ENCODE measurements at regions not wholly inside any gene's neighbourhood (a gene's known extent, or its start where the extent isn't known, plus 50 kb on each side); places are given as distances from the start of the nearest gene placed in this dataset.
"Not testable (repeated sequence)": the region's sequence is repeated elsewhere in the genome, so short reads cannot be mapped to it uniquely, and the experiment has no call there.

DNA sequence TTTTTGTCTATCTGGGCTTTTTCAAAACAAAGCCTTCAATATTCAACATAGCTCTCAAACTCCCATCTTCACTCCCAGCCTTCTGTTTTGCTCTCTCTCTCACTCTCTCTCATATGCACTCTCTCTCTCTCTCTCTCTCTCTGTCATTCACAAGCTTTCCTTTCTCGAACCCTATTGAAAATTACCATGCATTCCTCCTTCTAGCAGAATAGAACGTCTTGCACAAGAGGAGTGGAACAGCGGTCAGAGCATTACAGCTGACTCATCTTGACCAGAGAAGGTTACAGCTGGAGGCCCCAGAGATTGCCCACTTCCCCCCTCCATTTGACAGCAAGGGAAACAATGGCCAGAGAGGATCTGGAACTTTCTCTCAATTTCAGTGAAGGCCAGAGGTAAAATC, 51.0 kb upstream of the LIFR start:
- Mint-ChIP-seq H3K36me3 (no peaks in the 10 kb centered on the region), H3K4me3 (no peak overlapping the region), H3K4me1 (ENCODE audit: low read depth in 2 of 2) (no peaks in the 10 kb centered on the region), H3K9me3 (peaks cover 3% of the 10 kb centered on the region), H3K27ac (no peak overlapping the region), H3K27me3 (peaks cover 17 to 25% of the 10 kb centered on the region in 2 donors)
- ATAC-seq (no peak), DNase-seq (ENCODE audit: low spot score) (no peak)

DNA sequence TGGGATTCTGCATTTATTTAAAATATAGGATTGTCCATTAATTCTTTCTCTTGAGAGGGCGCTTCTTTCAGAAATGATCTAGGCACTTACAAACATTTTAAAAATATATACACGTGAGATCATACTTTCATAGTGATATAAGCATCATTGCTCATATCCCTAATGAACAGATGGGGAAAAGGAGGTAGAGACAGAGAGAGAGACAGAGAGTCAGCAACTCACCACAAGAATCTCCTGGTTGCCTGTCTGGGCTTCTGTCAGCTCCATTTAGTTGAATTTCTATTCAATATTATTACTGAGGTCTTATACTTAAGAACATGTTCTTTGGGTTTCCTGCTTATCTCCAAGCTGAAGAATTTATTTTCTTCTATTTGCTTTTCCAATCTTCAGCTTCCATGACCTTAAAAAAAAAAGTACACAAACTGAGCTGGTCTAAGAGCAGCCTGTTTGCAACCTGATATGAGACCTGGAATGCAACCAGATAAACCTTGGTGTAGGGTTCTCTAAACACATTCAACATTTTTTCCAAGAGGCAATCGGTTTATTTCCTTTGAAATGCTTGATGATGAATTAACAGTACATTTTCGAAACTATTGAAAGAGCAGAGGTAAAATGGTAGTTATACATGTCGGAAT, 51.6 kb upstream of the LIFR start:
- Mint-ChIP-seq H3K27me3 (peaks cover 21 to 28% of the 10 kb centered on the region in 2 donors), H3K9me3 (peaks cover 6% of the 10 kb centered on the region), H3K4me1 (ENCODE audit: low read depth in 2 of 2) (no peaks in the 10 kb centered on the region), H3K4me3 (no peak overlapping the region), H3K36me3 (no peaks in the 10 kb centered on the region), H3K27ac (no peak overlapping the region)
- ATAC-seq (no peak), DNase-seq (ENCODE audit: low spot score) (no peak)

DNA sequence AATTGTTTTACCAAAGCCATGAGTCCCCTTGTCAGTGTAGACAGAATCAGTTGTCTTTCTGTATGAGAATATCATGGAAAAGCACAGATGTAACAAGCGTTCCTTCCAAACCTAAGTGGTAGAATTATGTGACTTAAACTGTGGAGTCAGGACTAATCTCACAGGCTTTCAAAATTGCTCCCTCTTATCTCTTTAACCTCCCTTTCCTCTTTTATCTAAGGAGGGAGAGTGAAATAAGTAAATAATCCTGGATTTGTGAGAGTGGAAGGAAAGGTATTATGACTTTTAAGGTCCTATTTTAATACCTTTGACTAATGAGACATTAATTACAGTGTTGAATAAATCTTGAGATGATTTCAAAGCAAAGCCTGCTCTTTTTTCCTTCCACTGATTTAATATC, 52.4 kb upstream of the LIFR start:
- peaks cover 6% of the 10 kb centered on the region for H3K9me3 Mint-ChIP-seq
- ATAC-seq: no peak
- H3K4me3 Mint-ChIP-seq: no peak overlapping the region
- no peaks in the 10 kb centered on the region for H3K4me1 Mint-ChIP-seq (ENCODE audit: low read depth in 2 of 2)
- H3K36me3 Mint-ChIP-seq: no peaks in the 10 kb centered on the region
- peaks cover 24 to 29% of the 10 kb centered on the region in 2 donors for H3K27me3 Mint-ChIP-seq
- no peak overlapping the region for H3K27ac Mint-ChIP-seq
- no peak for DNase-seq (ENCODE audit: low spot score)

DNA sequence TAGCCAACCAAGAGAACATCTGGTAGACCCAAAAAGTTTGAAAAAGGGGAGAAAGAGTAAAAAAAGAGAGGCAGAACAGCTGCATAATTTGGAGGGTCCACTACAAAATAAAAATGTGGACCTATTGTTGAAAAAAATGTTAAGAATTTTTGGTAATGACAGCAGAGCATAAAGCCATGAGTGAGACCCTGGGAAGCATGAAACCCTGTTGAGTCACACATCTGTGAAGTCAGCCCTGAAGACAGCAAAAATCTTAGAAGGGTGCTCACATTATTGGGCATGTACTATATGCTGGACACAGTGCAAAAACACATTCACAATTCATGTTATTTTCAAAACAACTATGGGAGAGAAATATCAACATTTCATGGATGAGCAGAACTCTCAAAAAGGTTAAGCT, 56.4 kb upstream of the LIFR start:
- ATAC-seq (no peak), DNase-seq (ENCODE audit: low spot score) (no peak)
- no peak overlapping the region for H3K27ac Mint-ChIP-seq
- no peak overlapping the region for H3K4me3 Mint-ChIP-seq
- H3K27me3 Mint-ChIP-seq: peaks cover 15% of the 10 kb centered on the region in 2 donors
- H3K4me1 Mint-ChIP-seq (ENCODE audit: low read depth in 2 of 2): no peaks in the 10 kb centered on the region
- peaks cover under 1% of the 10 kb centered on the region for H3K36me3 Mint-ChIP-seq
- H3K9me3 Mint-ChIP-seq: peaks cover 6% of the 10 kb centered on the region

DNA sequence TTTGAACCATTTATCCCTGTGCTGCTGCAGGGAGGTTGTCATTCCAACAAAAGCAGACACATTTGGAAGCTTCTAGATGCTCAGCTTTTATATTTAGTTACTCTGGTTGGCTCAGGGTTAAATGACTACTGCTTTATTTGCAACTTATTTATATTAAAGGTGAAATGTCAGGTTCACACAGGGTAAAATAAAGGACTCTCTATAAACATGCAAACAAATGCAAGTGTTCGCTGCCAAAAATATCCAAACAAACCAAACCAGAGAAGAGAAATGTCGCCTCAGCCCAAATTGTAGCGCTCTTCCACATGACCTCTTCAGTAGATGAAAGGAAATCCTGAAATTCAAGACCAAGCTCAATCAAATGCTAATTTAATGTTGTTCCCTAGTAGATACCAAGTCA, 57.0 kb upstream of the LIFR start:
- Mint-ChIP-seq H3K27me3 (peaks cover 13 to 15% of the 10 kb centered on the region in 2 donors), H3K27ac (no peak overlapping the region), H3K4me3 (no peak overlapping the region), H3K9me3 (peaks cover 8% of the 10 kb centered on the region), H3K4me1 (ENCODE audit: low read depth in 2 of 2) (no peaks in the 10 kb centered on the region), H3K36me3 (peaks cover 6% of the 10 kb centered on the region)
- DNase-seq (ENCODE audit: low spot score): no peak
- no peak for ATAC-seq

DNA sequence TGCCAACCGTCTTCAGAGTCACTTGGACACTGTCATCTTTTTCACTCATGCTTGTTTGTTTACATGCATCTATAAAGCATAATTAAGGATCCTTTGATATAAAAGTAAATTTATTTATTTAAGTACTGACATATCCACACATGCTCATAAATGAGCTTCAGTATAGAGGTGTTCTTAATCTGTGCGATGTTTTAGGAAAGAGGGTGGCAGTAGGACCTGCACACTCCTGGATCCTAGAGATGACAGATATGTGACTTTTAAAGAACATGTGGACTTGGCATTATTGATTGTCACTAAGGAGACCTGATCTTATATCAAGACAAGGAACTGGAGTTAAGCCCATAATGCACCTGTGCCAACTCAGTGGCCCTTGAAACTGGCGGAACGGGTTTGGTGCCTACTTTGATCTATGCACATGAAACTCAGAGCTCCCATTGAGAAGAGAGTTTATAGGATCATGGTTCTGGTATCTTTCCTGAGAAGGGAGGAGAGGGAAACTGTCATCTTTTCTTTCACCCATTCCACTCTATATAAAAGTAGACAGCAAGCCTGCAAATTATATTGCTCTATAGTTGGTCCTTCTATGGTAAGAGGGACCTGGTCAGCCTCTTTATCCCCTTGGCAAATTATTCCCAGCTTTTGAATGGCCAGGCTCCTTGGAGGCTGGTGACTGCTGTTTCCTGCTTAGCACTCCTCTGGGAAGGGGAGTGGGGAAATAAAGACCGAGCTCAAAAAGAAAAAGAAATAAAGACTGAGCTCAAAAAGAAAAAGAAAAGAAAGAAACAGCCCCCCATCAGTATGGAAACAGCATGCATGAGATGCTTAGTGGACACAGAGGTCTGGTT, 57.8 kb upstream of the LIFR start:
- no peak overlapping the region for H3K27ac Mint-ChIP-seq
- no peaks in the 10 kb centered on the region for H3K4me1 Mint-ChIP-seq (ENCODE audit: low read depth in 2 of 2)
- no peak overlapping the region for H3K4me3 Mint-ChIP-seq
- peaks cover 12% of the 10 kb centered on the region for H3K36me3 Mint-ChIP-seq
- no peak for DNase-seq (ENCODE audit: low spot score)
- no peak for ATAC-seq
- H3K27me3 Mint-ChIP-seq: peaks cover 13% of the 10 kb centered on the region in 2 donors
- peaks cover 12% of the 10 kb centered on the region for H3K9me3 Mint-ChIP-seq

DNA sequence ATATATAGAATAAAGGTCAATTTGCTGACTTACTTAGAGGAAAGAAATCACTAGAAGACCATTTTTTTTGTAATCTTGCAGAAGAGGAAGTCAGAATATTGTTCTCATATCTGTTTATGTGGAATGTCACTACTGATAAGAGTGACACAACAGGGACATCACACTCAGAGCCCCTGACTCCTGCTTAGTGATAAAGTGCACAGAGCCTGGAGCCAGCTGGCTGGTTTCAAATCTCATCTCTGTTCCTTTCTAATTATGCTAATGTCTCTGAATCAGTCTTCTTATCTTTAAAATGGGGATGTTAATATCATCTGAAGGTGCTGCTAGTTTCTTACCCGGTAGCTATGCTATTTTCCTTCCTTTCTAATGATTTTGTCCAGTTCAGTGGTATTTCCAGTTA, 58.6 kb upstream of the LIFR start:
- no peaks in the 10 kb centered on the region for H3K4me1 Mint-ChIP-seq (ENCODE audit: low read depth in 2 of 2)
- DNase-seq (ENCODE audit: low spot score) (no peak), ATAC-seq (no peak)
- H3K4me3 Mint-ChIP-seq: no peak overlapping the region
- peaks cover 8 to 9% of the 10 kb centered on the region in 2 donors for H3K27me3 Mint-ChIP-seq
- H3K27ac Mint-ChIP-seq: no peak overlapping the region
- peaks cover 12% of the 10 kb centered on the region for H3K36me3 Mint-ChIP-seq
- H3K9me3 Mint-ChIP-seq: peaks cover 9% of the 10 kb centered on the region

DNA sequence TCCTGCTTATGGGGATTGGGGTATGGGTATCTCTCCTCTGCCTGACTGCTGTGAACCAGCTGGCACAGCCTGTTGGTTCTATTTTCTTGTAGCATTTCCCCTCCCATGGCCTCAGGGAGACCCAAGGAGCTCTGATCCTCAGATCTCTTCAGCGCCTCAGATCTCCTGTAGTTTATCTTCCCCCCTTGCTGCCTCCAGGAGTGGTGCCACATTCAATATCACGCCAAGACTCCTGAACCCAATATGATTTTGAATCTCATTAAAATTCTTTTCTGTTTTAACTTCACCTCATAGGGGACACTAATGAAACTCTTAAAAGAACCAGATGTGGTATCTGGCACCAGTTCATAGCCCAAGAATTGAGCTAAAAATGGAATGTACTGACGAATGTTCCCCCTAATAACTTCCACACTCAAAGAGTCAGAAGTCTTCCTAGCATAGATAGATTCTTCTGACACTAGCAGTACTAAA, 59.6 kb upstream of the LIFR start:
- Mint-ChIP-seq H3K9me3 (peaks cover 9% of the 10 kb centered on the region), H3K36me3 (peaks cover 12% of the 10 kb centered on the region), H3K4me1 (ENCODE audit: low read depth in 2 of 2) (no peaks in the 10 kb centered on the region), H3K27me3 (peaks cover 7 to 8% of the 10 kb centered on the region in 2 donors), H3K27ac (no peak overlapping the region), H3K4me3 (no peak overlapping the region)
- DNase-seq (ENCODE audit: low spot score): no peak
- no peak for ATAC-seq

DNA sequence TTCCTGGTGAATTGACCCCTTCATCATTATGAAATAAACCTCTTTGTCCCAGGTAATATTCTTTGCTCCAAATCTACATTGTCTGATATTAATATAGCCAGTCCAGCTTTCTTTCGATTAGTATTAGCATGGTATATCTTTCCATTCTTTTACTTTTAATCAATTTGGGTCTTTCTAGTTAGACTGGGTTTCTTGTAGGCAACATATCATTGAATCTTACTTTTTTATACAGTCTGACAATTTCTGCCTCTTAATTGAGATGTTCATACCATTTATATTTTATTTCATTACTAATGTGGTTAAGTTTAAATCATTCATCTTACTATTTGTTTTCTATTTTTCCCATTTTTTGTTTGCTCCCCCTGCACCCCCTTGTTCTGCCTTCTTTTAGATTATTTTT, 61.7 kb upstream of the LIFR start:
- Mint-ChIP-seq H3K9me3 (peaks cover 6% of the 10 kb centered on the region), H3K27me3 (peaks cover 0 to 2% of the 10 kb centered on the region in 2 donors), H3K4me3 (no peak overlapping the region), H3K4me1 (ENCODE audit: low read depth in 2 of 2) (no peaks in the 10 kb centered on the region), H3K27ac (no peak overlapping the region), H3K36me3 (peaks cover 12% of the 10 kb centered on the region)
- ATAC-seq (no peak), DNase-seq (ENCODE audit: low spot score) (no peak)

DNA sequence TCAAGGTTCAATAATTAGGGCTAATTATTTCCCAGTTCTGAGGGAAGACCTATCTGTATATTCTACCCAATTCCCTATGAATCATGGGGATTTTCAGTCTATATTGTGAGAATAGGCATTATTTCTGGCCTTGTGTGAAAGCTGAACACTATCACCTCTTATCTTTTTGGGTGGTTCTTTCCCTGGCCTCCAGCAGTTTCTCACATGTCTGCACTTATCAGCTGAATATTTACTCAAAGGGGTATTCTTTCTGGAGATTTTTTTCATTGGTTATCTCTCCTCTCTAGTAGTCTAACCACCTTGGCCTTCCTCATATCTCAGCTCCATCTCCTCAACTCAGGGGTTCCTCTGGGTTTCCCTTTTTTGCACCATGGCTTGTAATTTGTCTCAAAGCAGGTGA, 64.9 kb upstream of the LIFR start:
- ATAC-seq (no peak), DNase-seq (ENCODE audit: low spot score) (no peak)
- H3K4me1 Mint-ChIP-seq (ENCODE audit: low read depth in 2 of 2): no peaks in the 10 kb centered on the region
- no peak overlapping the region for H3K4me3 Mint-ChIP-seq
- no peak overlapping the region for H3K27ac Mint-ChIP-seq
- peaks cover 6% of the 10 kb centered on the region for H3K9me3 Mint-ChIP-seq
- H3K27me3 Mint-ChIP-seq: peaks cover 0 to 5% of the 10 kb centered on the region in 2 donors
- H3K36me3 Mint-ChIP-seq: peaks cover 12% of the 10 kb centered on the region

DNA sequence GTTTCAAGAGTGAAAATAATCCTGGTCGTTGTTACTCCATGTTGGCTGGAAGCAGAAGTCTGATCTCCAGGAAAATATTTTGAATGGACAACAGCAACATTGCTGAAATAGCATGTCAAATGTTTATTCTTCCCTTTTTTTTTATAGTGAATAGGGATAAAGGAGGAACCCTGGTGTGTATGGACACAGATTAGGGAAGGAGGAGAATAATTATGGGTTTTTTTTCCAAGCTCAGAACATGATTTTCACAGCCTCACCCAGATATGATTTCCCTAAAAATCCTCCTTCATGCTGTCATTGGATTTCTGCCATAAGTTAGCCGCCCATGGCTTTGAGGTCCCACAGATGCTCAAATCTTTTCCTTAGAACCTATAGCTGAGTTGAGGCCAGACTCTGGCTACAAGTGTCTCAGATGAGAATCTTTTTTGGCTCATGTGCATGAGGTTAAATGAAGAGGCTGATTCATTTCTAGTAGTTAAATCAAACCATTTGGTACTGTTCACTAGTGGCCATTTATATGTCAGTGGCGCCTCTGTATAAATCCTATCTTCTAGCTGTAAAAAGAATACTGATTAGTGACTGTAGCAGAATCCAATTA, 65.5 kb upstream of the LIFR start:
- Mint-ChIP-seq H3K4me3 (no peak overlapping the region), H3K36me3 (peaks cover 12% of the 10 kb centered on the region), H3K9me3 (peaks cover 6% of the 10 kb centered on the region), H3K27me3 (peaks cover 0 to 5% of the 10 kb centered on the region in 2 donors), H3K27ac (no peak overlapping the region), H3K4me1 (ENCODE audit: low read depth in 2 of 2) (no peaks in the 10 kb centered on the region)
- DNase-seq (ENCODE audit: low spot score): no peak
- no peak for ATAC-seq

DNA sequence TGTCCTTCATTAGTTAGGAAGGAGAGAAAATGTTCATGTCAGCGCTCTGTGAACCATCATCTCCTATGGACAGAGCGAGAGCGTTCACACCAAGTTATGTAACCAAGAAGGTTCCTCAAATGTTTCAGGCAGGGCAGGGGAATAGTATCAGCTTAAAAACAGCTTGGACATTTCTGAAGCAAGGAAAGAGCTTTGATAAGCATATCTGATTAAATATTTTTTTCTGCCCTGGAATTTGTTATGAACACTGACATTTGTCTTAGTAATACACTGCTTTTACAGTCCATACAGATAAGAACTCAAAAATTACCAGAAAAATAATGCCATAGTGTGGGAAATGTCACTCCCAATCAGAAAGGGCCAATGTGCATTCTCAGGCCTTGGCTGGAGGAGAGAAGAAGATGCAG, 66.3 kb upstream of the LIFR start:
- ATAC-seq (no peak), DNase-seq (ENCODE audit: low spot score) (no peak)
- Mint-ChIP-seq H3K4me1 (ENCODE audit: low read depth in 2 of 2) (no peaks in the 10 kb centered on the region), H3K9me3 (peaks cover 6% of the 10 kb centered on the region), H3K36me3 (peaks cover 12% of the 10 kb centered on the region), H3K4me3 (no peak overlapping the region), H3K27me3 (peaks cover 0 to 5% of the 10 kb centered on the region in 2 donors), H3K27ac (no peak overlapping the region)

DNA sequence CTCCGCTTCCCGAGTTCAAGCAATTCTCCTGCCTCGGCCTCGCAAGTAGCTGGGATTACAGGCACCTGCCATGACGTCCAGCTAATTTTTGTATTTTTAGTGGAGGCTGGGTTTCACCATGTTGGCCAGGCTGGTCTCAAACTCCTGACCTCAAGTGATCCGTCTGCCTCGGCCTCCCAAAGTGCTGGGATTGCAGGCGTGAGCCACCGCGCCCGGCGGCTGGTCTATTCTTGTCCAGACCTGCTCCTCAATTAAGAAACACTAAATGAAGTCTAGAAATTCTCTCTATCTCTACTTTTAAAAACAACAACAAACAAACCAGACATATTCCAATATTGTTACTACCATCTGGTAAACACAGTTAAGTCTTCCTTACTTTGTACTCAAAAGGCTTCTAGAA, 68.1 kb upstream of the LIFR start:
- not testable (repeated sequence) for H3K4me3 Mint-ChIP-seq; H3K4me1 Mint-ChIP-seq (ENCODE audit: low read depth in 2 of 2); H3K36me3 Mint-ChIP-seq; H3K9me3 Mint-ChIP-seq; ATAC-seq; H3K27ac Mint-ChIP-seq; DNase-seq (ENCODE audit: low spot score)
- peaks cover 0 to 12% of the 10 kb centered on the region in 2 donors for H3K27me3 Mint-ChIP-seq

DNA sequence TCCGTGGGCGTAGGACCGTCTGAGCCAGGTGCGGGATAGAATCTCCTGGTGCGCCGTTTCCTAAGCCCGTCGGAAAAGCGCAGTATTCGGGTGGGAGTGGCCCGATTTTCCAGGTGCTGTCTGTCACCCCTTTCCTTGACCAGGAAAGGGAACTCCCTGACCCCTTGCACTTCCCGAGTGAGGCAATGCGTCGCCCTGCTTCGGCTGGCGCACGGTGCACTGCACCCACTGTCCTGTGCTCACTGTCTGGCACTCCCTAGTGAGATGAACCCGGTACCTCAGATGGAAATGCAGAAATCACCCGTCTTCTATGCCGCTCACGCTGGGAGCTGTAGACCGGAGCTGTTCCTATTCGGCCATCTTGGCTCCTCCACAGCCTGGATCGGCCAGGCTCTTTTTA, 74.9 kb upstream of the LIFR start:
- H3K27me3 Mint-ChIP-seq: peaks cover 5 to 21% of the 10 kb centered on the region in 2 donors
- DNase-seq (ENCODE audit: low spot score); H3K27ac Mint-ChIP-seq; H3K4me1 Mint-ChIP-seq (ENCODE audit: low read depth in 2 of 2); H3K36me3 Mint-ChIP-seq; H3K4me3 Mint-ChIP-seq; ATAC-seq: not testable (repeated sequence)
- peaks cover 13% of the 10 kb centered on the region for H3K9me3 Mint-ChIP-seq
